ENCODE measurements at regions not wholly inside any gene's neighbourhood (a gene's known extent, or its start where the extent isn't known, plus 50 kb on each side); places are given as distances from the start of the nearest gene placed in this dataset.

GRCh38 chr6:102832021-102832420 is 1438.5 kb downstream of the GRIK2 start:
- WGBS, result 90% methylated on average over 1 of the region's 1 CpG
- H3K27me3 ChIP-seq (ENCODE audit: control insufficient read depth in 4 of 4, insufficient read depth in 4 of 4, low read length in 3 of 4), result no peaks in the 10 kb centered on the region
- H3K27ac ChIP-seq (ENCODE audit: low read depth in 1 of 2, low read length in 2 of 2), result no peak overlapping the region
- H3K4me1 ChIP-seq (ENCODE audit: control insufficient read depth in 4 of 4, insufficient read depth in 4 of 4, low read length in 3 of 4), result no peaks in the 10 kb centered on the region
- H3K4me3 ChIP-seq (ENCODE audit: low read depth in 1 of 3, low read length in 3 of 3), result no peak overlapping the region
- no peak for DNase-seq (ENCODE audit: low spot score)
- no peaks in the 10 kb centered on the region for H3K36me3 ChIP-seq (ENCODE audit: control insufficient read depth in 4 of 4, insufficient read depth in 3 of 4, low read depth in 1 of 4, low read length in 3 of 4)
- no peak overlapping the region for H3K9ac ChIP-seq (ENCODE audit: low read depth in 1 of 2, low read length in 2 of 2)
- no peaks in the 10 kb centered on the region for H3K9me3 ChIP-seq (ENCODE audit: control insufficient read depth in 4 of 4, low read length in 3 of 4)
- TF ChIP-seq RXRA (IDR thresholded peaks at IDR 0.05) (no peak), HNF4A (conservative IDR thresholded peaks at IDR 0.05) (no peak), HNF4G (IDR thresholded peaks at IDR 0.05) (no peak), YY1 (IDR thresholded peaks at IDR 0.05) (no peak), SP1 (IDR thresholded peaks at IDR 0.05) (no peak), NR2F2 (IDR thresholded peaks at IDR 0.05) (no peak), REST (IDR thresholded peaks at IDR 0.05) (no peak), ZBTB33 (IDR thresholded peaks at IDR 0.05) (no peak), EGR1 (IDR thresholded peaks at IDR 0.05; ENCODE audit: low read depth in 2 of 2) (no peak), CTCF (IDR thresholded peaks at IDR 0.05; ENCODE audit: low read depth, low read length, missing input control) (no peak), FOXA1 (IDR thresholded peaks at IDR 0.05) (no peak), JUND (IDR thresholded peaks at IDR 0.05) (no peak)
- TF ChIP-seq, protein P1, sequence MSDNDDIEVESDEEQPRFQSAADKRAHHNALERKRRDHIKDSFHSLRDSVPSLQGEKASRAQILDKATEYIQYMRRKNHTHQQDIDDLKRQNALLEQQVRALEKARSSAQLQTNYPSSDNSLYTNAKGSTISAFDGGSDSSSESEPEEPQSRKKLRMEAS (IDR thresholded peaks at IDR 0.05), result no peak

DNA sequence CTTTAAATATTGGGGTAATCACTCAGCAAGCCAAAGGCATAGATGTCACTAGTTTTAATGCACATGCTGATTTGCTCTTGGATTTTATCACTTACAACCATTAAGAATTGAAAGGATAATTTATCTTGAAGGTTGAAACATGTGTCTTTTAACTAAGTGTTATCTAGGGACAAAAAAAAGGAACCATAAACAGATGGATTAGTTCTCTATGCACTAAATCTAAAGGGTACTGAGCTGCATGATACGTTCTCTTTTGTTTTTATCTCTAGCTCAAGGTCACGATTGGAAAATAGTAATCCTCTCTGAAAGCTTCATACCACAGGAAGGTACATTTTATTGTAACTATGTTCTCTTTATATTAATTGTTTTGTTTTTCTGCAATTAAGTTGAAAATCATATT is 1426.6 kb downstream of the GRIK2 start:
- 71% methylated on average over 2 of the region's 2 CpGs for WGBS
- DNase-seq (ENCODE audit: low spot score), result no peak
- no peak overlapping the region for H3K4me3 ChIP-seq (ENCODE audit: low read depth in 1 of 3, low read length in 3 of 3)
- H3K27ac ChIP-seq (ENCODE audit: low read depth in 1 of 2, low read length in 2 of 2), result no peak overlapping the region
- H3K36me3 ChIP-seq (ENCODE audit: control insufficient read depth in 4 of 4, insufficient read depth in 3 of 4, low read depth in 1 of 4, low read length in 3 of 4), result no peaks in the 10 kb centered on the region
- H3K9ac ChIP-seq (ENCODE audit: low read depth in 1 of 2, low read length in 2 of 2), result no peak overlapping the region
- H3K27me3 ChIP-seq (ENCODE audit: control insufficient read depth in 4 of 4, insufficient read depth in 4 of 4, low read length in 3 of 4), result peaks cover 0 to 2% (median 0%) of the 10 kb centered on the region in 4 donors
- no peaks in the 10 kb centered on the region for H3K9me3 ChIP-seq (ENCODE audit: control insufficient read depth in 4 of 4, low read length in 3 of 4)
- H3K4me1 ChIP-seq (ENCODE audit: control insufficient read depth in 4 of 4, insufficient read depth in 4 of 4, low read length in 3 of 4), result no peaks in the 10 kb centered on the region
- TF ChIP-seq FOXA1 (IDR thresholded peaks at IDR 0.05) (no peak), GABPA (IDR thresholded peaks at IDR 0.05 in 1 of 2, conservative IDR thresholded peaks at IDR 0.05 in 1 of 2) (no peak), HNF4A (conservative IDR thresholded peaks at IDR 0.05) (no peak), CTCF (IDR thresholded peaks at IDR 0.05; ENCODE audit: low read depth, low read length, missing input control) (no peak), TAF1 (conservative IDR thresholded peaks at IDR 0.05) (no peak)

All from liver (tissue), 8 donors.